Lung (tissue), 11 donors: ENCODE measurements at regions not wholly inside any gene's neighbourhood (a gene's known extent, or its start where the extent isn't known, plus 50 kb on each side); places are given as distances from the start of the nearest gene placed in this dataset.
A peak's percentile ranks its signal among the peaks of the same experiment; 100 is the strongest.
"Not testable (repeated sequence)": the region's sequence is repeated elsewhere in the genome, so short reads cannot be mapped to it uniquely, and the experiment has no call there.

Experiments
- ATAC-seq: fragments of 200-7000 bp; cut with Tn5 transposase; one replicate; pipeline ENCODE4 v1.9.1; 2020; ENCODE audit warnings: moderate number of reproducible peaks; ENCODE audit not compliant: insufficient read depth, low FRiP score
- DNase-seq, 3 donors: peaks; one replicate each; pipeline ENCODE4 v3.0.0-alpha.2; 2013 to 2017
- H3K27ac ChIP-seq, 2 donors: one replicate each; pipeline ENCODE4 v1.5.1; 2013; ENCODE audit warnings: mild to moderate bottlenecking in 2 of 2, moderate library complexity in 2 of 2, control low read depth in 1 of 2, inconsistent platforms in 1 of 2, low read depth in 1 of 2, low read length in 1 of 2
- H3K27me3 ChIP-seq, 3 donors: one replicate each; pipeline ENCODE4 v1.5.1; 2013; ENCODE audit warnings: low read length in 2 of 3; ENCODE audit not compliant: control insufficient read depth in 3 of 3, insufficient read depth in 3 of 3
- H3K36me3 ChIP-seq, 4 donors: one replicate each; pipeline ENCODE4 v1.5.1; 2013; ENCODE audit warnings: low read length in 4 of 4, mild to moderate bottlenecking in 1 of 4, moderate library complexity in 1 of 4; ENCODE audit not compliant: control insufficient read depth in 4 of 4, insufficient read depth in 4 of 4
- H3K4me1 ChIP-seq, 5 donors: one replicate each; pipeline ENCODE4 v1.5.1; 2013; ENCODE audit warnings: low read length in 5 of 5, mild to moderate bottlenecking in 2 of 5, moderate library complexity in 1 of 5; ENCODE audit not compliant: control insufficient read depth in 5 of 5, insufficient read depth in 5 of 5
- H3K4me3 ChIP-seq: one replicate; pipeline ENCODE4 v1.5.1; 2013; ENCODE audit warnings: mild to moderate bottlenecking, control low read depth, moderate library complexity
- H3K9ac ChIP-seq, 2 donors: one replicate each; pipeline ENCODE4 v1.5.1; 2013; ENCODE audit warnings: low read length in 2 of 2, control low read depth in 1 of 2; ENCODE audit not compliant: insufficient read depth in 1 of 2
- H3K9me3 ChIP-seq, 4 donors: one replicate each; pipeline ENCODE4 v1.5.1; 2013; ENCODE audit warnings: low read length in 3 of 4, mild to moderate bottlenecking in 1 of 4, moderate library complexity in 1 of 4; ENCODE audit not compliant: control insufficient read depth in 4 of 4, insufficient read depth in 3 of 4
- CTCF ChIP-seq: IDR thresholded peaks from 2 replicates; pipeline ENCODE4 v1.5.1; 2012; ENCODE audit warnings: mild to moderate bottlenecking; ENCODE audit errors: control extremely low read depth, extremely low read depth
- WGBS, 2 donors: extraction: QIAGEN DNeasy Blood & Tissue Kit; methylation state at CpG; one replicate each; pipeline ENCODE4 v1.1.7; 2013; 5-methylcytosine and 5-hydroxymethylcytosine counted together
- donor health status: control.
- donor health status: control.
- donor health status: Bipolar disorder and iron deficiency.
- donor health status: healthy.
- donor health status: DM: yes; HTN: yes; CAD: no.

- Histone ChIP-seq H3K36me3 (no peaks in the 10 kb centered on the region), H3K27me3 (no peaks in the 10 kb centered on the region), H3K9ac (no peak overlapping the region), H3K9me3 (peaks cover 0 to 8% (median 1%) of the 10 kb centered on the region in 4 donors), H3K4me1 (peaks cover 0 to 19% (median 0%) of the 10 kb centered on the region in 5 donors), H3K27ac (no peak overlapping the region), H3K4me3 (no peak overlapping the region)
- DNase-seq: no peak
- ATAC-seq: no peak
- 94 to 97% methylated on average over 2 of the region's 2 CpGs for WGBS, 2 donors
- TF ChIP-seq CTCF: no peak
Observed at GRCh38 chr6:142645663-142646062, 299.3 kb downstream of the HIVEP2 start.

- H3K4me3 ChIP-seq: no peak overlapping the region
- DNase-seq (peak in 2 of 3 donors; percentile 16 to 41), ATAC-seq (no peak)
- no peaks in the 10 kb centered on the region for H3K36me3 ChIP-seq
- peaks cover 0 to 19% (median 0%) of the 10 kb centered on the region in 5 donors for H3K4me1 ChIP-seq
- H3K27ac ChIP-seq: no peak overlapping the region
- TF ChIP-seq CTCF: no peak
- H3K9me3 ChIP-seq: peaks cover 0 to 3% (median 1%) of the 10 kb centered on the region in 4 donors
- WGBS, 2 donors: 37 to 51% methylated on average over 6 of the region's 6 CpGs
- no peaks in the 10 kb centered on the region for H3K27me3 ChIP-seq
- no peak overlapping the region for H3K9ac ChIP-seq
Observed at GRCh38 chr6:142647449-142648035, 297.4 kb downstream of the HIVEP2 start.

- DNase-seq (peak in 2 of 3 donors; percentile 36 to 63), ATAC-seq (no peak)
- no peak for TF ChIP-seq CTCF
- Histone ChIP-seq H3K27me3 (no peaks in the 10 kb centered on the region), H3K4me1 (peaks cover 0 to 19% (median 0%) of the 10 kb centered on the region in 5 donors), H3K36me3 (no peaks in the 10 kb centered on the region), H3K9me3 (peaks cover 0 to 2% (median 0%) of the 10 kb centered on the region in 4 donors), H3K4me3 (no peak overlapping the region), H3K9ac (no peak overlapping the region), H3K27ac (no peak overlapping the region)
- 28 to 37% methylated on average over 3 of the region's 3 CpGs for WGBS, 2 donors
Observed at GRCh38 chr6:142648036-142648451, 296.9 kb downstream of the HIVEP2 start.

- Histone ChIP-seq H3K27me3 (no peaks in the 10 kb centered on the region), H3K4me3 (no peak overlapping the region), H3K4me1 (peaks cover 0 to 22% (median 0%) of the 10 kb centered on the region in 5 donors), H3K9me3 (peaks cover 0 to 2% (median 0%) of the 10 kb centered on the region in 4 donors), H3K36me3 (no peaks in the 10 kb centered on the region), H3K27ac (no peak overlapping the region), H3K9ac (no peak overlapping the region)
- DNase-seq (no peak), ATAC-seq (no peak)
- 69 to 81% methylated on average over 1 of the region's 1 CpG for WGBS, 2 donors
- TF ChIP-seq CTCF: no peak
Observed at GRCh38 chr6:142648526-142648925, 296.4 kb downstream of the HIVEP2 start.

- 88 to 92% methylated on average over 7 to 9 of the region's 11 CpGs for WGBS, 2 donors
- H3K27ac ChIP-seq, H3K27me3 ChIP-seq, ATAC-seq, DNase-seq, H3K9ac ChIP-seq, H3K4me3 ChIP-seq, H3K36me3 ChIP-seq, H3K9me3 ChIP-seq: not testable (repeated sequence)
- peaks cover 0 to 24% (median 0%) of the 10 kb centered on the region in 5 donors for H3K4me1 ChIP-seq
Observed at GRCh38 chr6:142649438-142650234, 295.3 kb downstream of the HIVEP2 start.
